ENCODE measurements at regions not wholly inside any gene's neighbourhood (a gene's known extent, or its start where the extent isn't known, plus 50 kb on each side); places are given as distances from the start of the nearest gene placed in this dataset.

DNA sequence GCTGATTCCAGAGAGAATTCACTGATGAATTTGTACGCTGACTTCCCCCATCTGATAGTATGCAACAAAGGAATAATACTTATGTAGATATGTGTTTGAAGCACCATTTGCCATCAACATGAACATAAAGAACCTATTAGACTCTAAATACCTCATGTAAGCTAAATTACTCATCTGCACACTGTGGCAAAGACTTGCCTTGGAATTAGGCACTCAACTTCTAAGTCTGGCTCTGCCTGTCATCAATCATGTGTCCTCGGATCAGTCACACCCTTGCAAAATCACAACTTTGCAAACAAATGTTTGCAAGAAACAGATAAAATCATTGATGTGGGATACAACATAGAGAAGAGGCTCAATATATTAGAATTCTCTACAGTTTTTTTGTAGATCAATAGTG, 169.9 kb upstream of the LDB2 start:
- DNase-seq (ENCODE audit: low read depth in 2 of 2, low spot score in 1 of 2) = no peak

GRCh38 chr4:17066972-17067371, 168.5 kb upstream of the LDB2 start:
- no peak for DNase-seq (ENCODE audit: low read depth in 2 of 2, low spot score in 1 of 2)

- no peak for DNase-seq (ENCODE audit: low read depth in 2 of 2, low spot score in 1 of 2)
These were observed 167.8 kb upstream of the LDB2 start for GRCh38 chr4:17066236-17066635.

GRCh38 chr4:17065821-17066220, 167.4 kb upstream of the LDB2 start:
- DNase-seq (ENCODE audit: low read depth in 2 of 2, low spot score in 1 of 2) = no peak

- no peak for DNase-seq (ENCODE audit: low read depth in 2 of 2, low spot score in 1 of 2)
These were observed 166.5 kb upstream of the LDB2 start for GRCh38 chr4:17064959-17065358.

- no peak for DNase-seq (ENCODE audit: low read depth in 2 of 2, low spot score in 1 of 2)
These were observed 165.4 kb upstream of the LDB2 start for GRCh38 chr4:17063888-17064287.

DNA sequence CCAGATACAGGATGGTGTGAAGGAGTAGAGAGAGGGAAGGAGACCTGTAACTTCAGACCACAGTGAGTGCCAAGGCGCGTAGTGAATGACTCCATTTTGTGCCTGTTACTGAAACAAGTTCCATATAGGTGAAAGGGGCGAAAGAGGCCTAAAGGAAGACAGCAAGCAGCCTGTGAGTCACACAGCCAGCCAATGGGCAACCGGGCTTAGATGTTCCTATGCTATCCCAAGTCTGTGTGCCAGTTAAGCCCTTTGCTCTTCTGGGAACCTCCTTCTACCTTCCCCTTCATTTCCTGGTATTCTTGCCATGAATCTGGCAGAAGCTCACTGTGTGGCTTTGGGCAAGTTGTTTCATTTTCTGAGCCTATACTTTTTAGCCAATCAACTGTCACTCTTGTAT, 161.8 kb upstream of the LDB2 start:
- no peak for DNase-seq (ENCODE audit: low read depth in 2 of 2, low spot score in 1 of 2)

DNA sequence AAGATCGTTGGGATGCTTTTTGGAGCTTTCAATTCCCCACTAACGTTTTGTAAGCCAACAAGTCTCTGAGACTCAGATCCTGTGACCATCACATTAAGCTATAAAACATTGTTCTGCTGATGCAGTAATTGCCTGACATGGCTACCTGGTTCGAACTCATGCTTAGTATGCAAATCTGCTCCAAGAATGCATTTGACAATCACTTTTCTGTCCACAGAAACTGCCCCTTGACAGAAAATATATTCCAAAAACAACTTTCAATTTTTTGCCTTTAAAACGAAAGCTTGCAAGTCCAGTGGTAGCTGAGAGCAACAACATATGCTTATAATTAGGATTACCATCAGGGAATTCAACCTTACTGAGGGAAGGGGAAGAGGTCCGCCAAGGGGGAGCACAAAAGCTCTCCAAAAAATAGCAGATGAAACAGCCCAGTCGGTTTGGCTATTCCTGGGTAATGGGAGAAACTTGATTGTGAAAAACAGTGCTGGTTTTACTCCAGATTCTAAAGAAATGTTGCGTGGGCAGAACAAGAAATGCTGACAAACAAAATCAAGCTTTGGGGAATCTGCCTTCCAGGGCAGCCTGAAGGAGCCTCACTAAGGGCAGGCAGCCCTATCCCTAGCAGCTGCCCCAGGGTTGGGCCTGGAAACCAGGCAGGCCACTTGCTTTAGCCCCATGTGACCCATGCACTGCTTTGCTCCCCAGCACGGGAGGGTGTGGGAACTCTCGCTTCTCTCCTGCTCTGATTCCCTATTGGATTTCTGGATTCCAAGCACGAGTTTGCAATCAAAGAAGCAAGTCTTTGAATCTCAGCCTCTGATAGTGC, 160.7 kb upstream of the LDB2 start:
- no peak for DNase-seq (ENCODE audit: low read depth in 2 of 2, low spot score in 1 of 2)

DNA sequence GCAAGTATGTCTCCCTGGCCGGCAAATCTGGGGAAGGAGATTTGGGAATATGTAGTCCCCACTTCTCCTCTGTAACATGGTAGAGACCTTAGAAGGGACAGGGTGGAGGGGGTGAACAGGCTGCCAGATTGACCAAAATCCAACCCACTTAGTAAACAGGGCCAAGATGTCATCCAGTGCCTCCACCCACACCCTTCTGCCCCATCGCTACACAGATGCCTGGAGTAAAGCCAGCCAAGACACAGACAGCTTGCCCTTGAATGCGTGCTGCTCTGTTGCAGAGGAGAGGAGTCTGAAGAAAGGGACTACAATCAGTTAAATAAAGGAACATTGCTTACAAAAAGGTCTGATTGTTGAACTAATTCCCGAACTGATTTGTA, 160.1 kb upstream of the LDB2 start:
- DNase-seq (ENCODE audit: low read depth in 2 of 2, low spot score in 1 of 2) = no peak

DNA sequence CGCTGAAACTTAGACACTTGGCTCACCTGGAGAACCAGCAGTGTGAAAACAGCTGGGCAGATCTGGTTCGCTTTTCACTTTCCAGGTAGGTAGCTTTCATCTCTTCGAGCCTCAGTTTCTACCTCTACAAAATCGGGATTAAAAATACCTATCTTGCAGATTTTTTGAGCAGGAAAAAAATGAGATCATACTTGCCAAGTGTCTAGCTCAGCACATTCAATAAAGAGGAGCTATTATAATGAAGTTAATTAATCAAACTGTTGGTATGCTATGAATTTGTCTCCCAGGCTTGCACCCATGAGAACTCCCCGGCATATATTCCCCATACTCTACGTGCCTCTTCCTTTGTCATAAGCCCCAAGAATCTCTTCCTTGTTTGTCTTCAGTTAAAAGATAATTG, 158.6 kb upstream of the LDB2 start:
- no peak for DNase-seq (ENCODE audit: low read depth in 2 of 2, low spot score in 1 of 2)

- DNase-seq (ENCODE audit: low read depth in 2 of 2, low spot score in 1 of 2) = no peak
These were observed 157.3 kb upstream of the LDB2 start for GRCh38 chr4:17055788-17056187.

DNA sequence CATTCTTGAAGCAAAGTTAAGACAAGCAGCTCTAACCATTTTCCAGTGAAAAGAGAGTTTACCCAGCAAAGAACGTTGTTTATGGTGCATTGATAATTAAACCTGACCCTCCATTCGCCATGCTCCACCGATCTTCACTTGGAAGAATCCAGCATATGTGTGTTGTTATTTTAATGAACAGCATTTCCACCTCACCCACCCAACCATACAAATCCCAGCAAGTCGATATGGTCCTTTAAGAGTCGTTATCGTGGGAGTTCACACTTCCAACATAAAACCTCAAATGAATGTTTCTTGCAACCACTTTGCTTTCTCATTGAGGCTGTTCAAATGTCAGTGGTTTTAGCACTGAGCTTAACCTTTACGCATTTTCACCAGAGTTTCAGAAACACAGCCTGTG, 147.4 kb upstream of the LDB2 start:
- DNase-seq (ENCODE audit: low read depth in 2 of 2, low spot score in 1 of 2) = no peak

- DNase-seq (ENCODE audit: low read depth in 2 of 2, low spot score in 1 of 2) = no peak
These were observed 140.2 kb upstream of the LDB2 start for GRCh38 chr4:17038510-17039176.

DNA sequence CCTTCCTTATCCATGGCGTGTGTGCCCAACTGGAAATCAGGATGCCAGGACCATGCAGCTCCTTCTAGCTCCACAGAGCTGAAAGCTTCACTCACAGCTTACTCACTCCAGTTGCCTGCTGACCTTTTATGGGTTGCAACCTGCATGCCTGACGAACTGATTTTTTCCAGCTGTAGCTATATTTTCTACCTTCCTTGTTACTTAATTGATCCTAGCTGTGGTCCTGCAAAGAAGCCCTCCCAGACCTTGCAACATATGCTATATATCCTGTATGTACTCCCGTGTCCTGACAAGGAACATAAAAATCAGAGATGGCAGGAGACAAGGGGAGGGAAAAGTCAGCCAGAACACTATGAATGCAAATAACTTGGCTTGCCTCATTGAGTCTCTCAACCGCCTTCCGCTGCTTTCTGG, 135.3 kb upstream of the LDB2 start:
- no peak for DNase-seq (ENCODE audit: low read depth in 2 of 2, low spot score in 1 of 2)

DNA sequence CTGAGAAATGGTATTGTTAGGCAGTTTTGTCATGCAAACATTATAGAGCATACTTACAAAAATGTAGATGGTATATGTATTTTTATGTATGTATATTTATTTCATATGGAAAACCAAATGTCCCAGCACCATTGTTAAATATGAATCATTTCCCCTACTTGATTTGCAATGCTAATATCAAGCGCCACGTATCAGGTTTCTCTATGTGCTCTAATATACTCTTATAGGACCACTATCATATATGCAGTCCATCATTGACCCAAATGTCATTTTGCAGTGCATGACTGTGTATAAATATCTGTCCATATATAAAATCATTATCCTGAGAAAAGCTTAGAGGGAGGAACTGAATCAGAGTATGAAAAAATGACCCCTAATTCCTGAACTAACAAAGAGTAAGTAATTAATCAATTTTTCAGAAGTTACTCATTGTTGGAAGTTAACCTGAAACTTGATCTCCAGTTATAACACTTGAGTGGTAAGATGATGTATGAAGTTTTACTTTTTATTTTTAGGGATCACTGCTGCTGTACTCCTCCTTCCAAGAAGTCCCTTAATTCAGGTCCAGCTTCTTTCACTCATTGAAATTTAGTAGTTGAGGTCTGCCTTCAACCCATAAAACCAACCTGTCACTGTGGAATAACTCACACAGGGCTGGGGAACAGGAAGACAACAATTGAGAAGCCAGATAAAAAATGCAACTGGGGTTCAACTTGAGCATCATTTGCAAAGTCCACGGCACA, 134.8 kb upstream of the LDB2 start:
- DNase-seq (ENCODE audit: low read depth in 2 of 2, low spot score in 1 of 2) = no peak

DNA sequence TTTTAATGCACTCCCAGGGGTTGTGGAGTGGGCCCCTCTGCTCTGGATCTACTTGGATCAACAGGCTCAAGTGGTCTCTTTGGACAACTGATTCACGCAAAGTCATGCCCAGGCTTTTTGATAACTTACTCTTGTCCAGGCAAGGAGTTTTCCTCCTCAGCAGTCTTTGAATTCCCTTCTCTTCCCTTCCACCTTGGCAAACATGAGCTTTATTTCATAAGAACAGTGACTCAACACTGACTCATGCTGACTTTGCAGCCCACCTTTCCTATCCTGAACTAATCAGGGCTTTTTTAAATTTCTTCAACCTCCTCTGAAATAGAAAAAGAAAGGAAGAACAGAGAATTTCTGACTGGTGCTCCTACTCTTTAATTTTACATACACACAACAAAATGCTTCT, 132.1 kb upstream of the LDB2 start:
- no peak for DNase-seq (ENCODE audit: low read depth in 2 of 2, low spot score in 1 of 2)

- no peak for DNase-seq (ENCODE audit: low read depth in 2 of 2, low spot score in 1 of 2)
These were observed 131.5 kb upstream of the LDB2 start for GRCh38 chr4:17029964-17030363.

- no peak for DNase-seq (ENCODE audit: low read depth in 2 of 2, low spot score in 1 of 2)
These were observed 131.0 kb upstream of the LDB2 start for GRCh38 chr4:17029432-17029831.

DNA sequence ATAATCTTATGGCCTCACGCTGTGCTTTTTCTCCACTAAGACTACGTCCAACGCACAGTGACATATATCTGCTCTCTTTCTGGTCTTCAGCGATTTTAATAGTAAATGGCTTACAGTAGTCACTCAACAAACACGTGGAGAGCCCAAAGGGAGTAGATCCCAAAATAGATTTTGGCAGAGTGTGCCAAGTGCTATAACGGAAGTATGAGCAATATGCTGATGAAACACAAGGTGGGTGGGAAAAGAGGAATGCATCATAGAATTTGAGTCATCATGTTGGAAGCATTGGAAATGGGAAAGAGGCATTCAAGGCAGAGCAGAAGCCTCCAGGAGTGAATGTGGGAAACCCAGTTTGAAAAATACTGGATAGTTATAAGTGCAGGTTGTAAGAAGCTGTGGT, 129.1 kb upstream of the LDB2 start:
- no peak for DNase-seq (ENCODE audit: low read depth in 2 of 2, low spot score in 1 of 2)

DNA sequence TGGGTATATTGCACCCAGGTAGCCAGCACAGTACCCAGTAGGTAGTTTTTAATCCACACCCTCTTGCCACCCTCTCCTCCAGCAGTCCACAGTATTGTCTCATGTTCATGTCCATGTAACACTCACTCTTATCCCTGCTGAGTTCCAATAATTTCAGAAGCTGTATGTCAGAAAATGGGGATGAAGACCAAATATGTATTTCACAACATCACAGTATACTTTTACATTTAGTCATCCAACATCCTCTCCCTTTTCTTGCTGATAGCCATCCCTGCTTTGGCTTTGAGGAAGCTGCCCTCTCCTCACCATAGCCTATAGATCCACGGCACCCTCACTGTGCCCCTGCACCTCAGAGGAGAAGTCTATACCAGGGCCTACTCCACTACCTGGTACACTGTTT, 126.0 kb upstream of the LDB2 start:
- DNase-seq (ENCODE audit: low read depth in 2 of 2, low spot score in 1 of 2) = no peak

DNA sequence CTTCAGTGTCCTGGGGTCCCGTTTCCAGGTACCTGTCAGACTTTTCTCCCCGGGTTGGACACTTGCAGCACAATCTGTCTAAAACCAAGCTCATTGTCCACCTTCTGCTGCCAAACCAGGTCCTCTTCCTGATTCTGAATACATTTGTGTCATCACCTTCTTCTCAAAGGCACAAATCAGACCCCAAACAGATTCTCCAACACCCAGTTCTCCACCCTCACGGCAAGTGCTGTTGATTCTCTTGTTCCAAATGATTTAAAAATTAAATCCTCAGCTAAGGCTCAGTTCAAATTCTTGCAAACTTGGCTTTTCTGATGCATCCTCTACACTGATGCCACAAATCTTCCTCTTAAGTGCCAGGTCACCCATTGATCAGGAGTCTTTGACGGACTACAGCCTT, 122.5 kb upstream of the LDB2 start:
- DNase-seq (ENCODE audit: low read depth in 2 of 2, low spot score in 1 of 2) = no peak

DNA sequence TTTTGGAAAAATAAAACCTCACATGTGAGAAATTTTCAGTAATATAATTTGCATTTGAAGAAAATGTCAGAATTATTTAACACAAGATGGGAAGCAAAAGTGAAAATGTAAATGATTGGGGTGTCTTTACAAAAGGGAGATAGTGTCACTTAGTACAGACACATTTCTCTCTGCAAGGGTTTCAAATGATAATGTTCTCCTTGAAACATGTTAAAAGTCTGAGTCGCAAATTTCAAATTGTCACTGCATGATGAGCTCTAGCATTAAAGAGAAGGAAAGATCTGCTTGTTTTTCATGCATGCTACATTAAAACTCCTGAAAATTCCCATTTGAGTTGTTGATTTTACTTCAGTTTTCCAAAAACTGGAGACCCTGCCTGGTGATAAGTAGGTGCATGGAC, 122.0 kb upstream of the LDB2 start:
- DNase-seq (ENCODE audit: low read depth in 2 of 2, low spot score in 1 of 2) = no peak

All from stimulated activated CD8-positive, alpha-beta memory T cell treated with anti-CD3 and anti-CD28 coated beads, Interleukin-4, amount 100 ng/mL, for 1 hour (primary cell).